GM12878 (cell line): ENCODE measurements at regions not wholly inside any gene's neighbourhood (a gene's known extent, or its start where the extent isn't known, plus 50 kb on each side); places are given as distances from the start of the nearest gene placed in this dataset.

Experiments used
- ATAC-seq: fragments of 200-7000 bp; cut with Tn5 transposase; 3 replicates; pipeline ENCODE4 v1.9.1; 2020; ENCODE audit warnings: mild to moderate bottlenecking, moderate library complexity
- BruUV-seq: library from RNA; stranded (reverse); fragments of 400-500 nt; replicated peaks from 2 replicates; lab custom pipeline; 2021; lab: Mats Ljungman, UMichigan
- CTCF ChIA-PET: fragments of 300-600 bp; sonication (Branson Sonifier 250); formaldehyde crosslinking; extraction: SDS; loops from one replicate; lab custom pipeline; 2021; ENCODE audit warnings: inconsistent platforms; lab: Yijun Ruan, JAX
- POLR2A ChIA-PET: fragments of 350-600 bp; formaldehyde crosslinking; extraction: SDS; loops from one replicate; lab custom pipeline; 2021; ENCODE audit warnings: inconsistent platforms; lab: Charles Lee
- RAD21 ChIA-PET: fragments of 300-600 bp; sonication (Branson Sonifier 250); formaldehyde crosslinking; loops from one replicate; lab custom pipeline; 2023; ENCODE audit warnings: antibody characterized with exemption; ENCODE audit not compliant: unreplicated experiment; lab: Charles Lee
- SMC1A ChIA-PET: fragments of 300-600 bp; sonication (Branson Sonifier 250); formaldehyde crosslinking; loops from one replicate; lab custom pipeline; 2023; ENCODE audit not compliant: unreplicated experiment, uncharacterized antibody; lab: Charles Lee
- DNase-seq: peaks from one replicate; pipeline ENCODE4 v3.0.0-alpha.2; 2011; ENCODE audit warnings: low read depth, low spot score
- FAIRE-seq: peaks from 3 replicates; lab custom pipeline; 2011; peaks lifted over from hg19 to GRCh38; lab: Jason Lieb, UNC
- H2AFZ ChIP-seq: 2 replicates; pipeline ENCODE4 v1.6.0; 2011; ENCODE audit warnings: low read depth, low read length, control low read depth; ENCODE audit not compliant: control insufficient read depth
- H3K27ac ChIP-seq: 2 replicates; pipeline ENCODE4 v1.5.1; 2011; ENCODE audit warnings: control low read depth; ENCODE audit not compliant: control insufficient read depth, insufficient read depth
- H3K27me3 ChIP-seq, 2 experiments: replicated peaks in 1 of 2; 2 replicates each; pipeline versions ENCODE4 v1.6.0 to v1.6.1; 2011; ENCODE audit warnings: low read length in 1 of 2; ENCODE audit not compliant: control insufficient read depth in 2 of 2, insufficient read depth in 2 of 2
- H3K36me3 ChIP-seq, 2 experiments: 2 replicates each; pipeline ENCODE4 v1.5.1; 2011; ENCODE audit warnings: low read length in 1 of 2; ENCODE audit not compliant: control insufficient read depth in 2 of 2, insufficient read depth in 2 of 2
- H3K4me1 ChIP-seq: 2 replicates; pipeline ENCODE4 v1.6.1; 2011; ENCODE audit warnings: mild to moderate bottlenecking, low read length, moderate library complexity, mixed read lengths; ENCODE audit not compliant: control insufficient read depth, insufficient read depth
- H3K4me2 ChIP-seq: 2 replicates; pipeline ENCODE4 v1.6.0; 2011; ENCODE audit warnings: control low read depth; ENCODE audit not compliant: control insufficient read depth, insufficient read depth
- H3K4me3 ChIP-seq: fragments of 200-600 bp; sonication (generic); 2 replicates; pipeline ENCODE4 v1.5.1; 2016
- H3K79me2 ChIP-seq: 2 replicates; pipeline ENCODE4 v1.6.0; 2011; ENCODE audit warnings: low read length; ENCODE audit not compliant: control insufficient read depth, insufficient read depth
- H3K9ac ChIP-seq: 2 replicates; pipeline ENCODE4 v1.8.0; 2011; ENCODE audit warnings: low read length, control low read depth, mixed read lengths; ENCODE audit not compliant: control insufficient read depth, insufficient read depth
- H3K9me3 ChIP-seq: replicated peaks from 3 replicates; pipeline ENCODE4 v1.5.1; 2011; ENCODE audit warnings: mild to moderate bottlenecking, low read length; ENCODE audit not compliant: control insufficient read depth, insufficient read depth
- H4K20me1 ChIP-seq: 2 replicates; pipeline ENCODE4 v1.6.0; 2011; ENCODE audit not compliant: control insufficient read depth, insufficient read depth
- BCLAF1 ChIP-seq: fragments of 450-650 bp; IDR thresholded peaks from 2 replicates; pipeline ENCODE4 v1.6.1; 2017; ENCODE audit warnings: antibody characterized with exemption, mild to moderate bottlenecking, moderate library complexity
- EED ChIP-seq: sonication (generic); IDR thresholded peaks from 2 replicates; pipeline ENCODE4 v1.6.1; 2016; ENCODE audit warnings: antibody characterized with exemption, low read depth
- IRF3 ChIP-seq: fragments of 450-650 bp; IDR thresholded peaks from 2 replicates; pipeline ENCODE4 v1.6.1; 2014; ENCODE audit warnings: mild to moderate bottlenecking
- LARP7 ChIP-seq: fragments of 450-650 bp; IDR thresholded peaks from 2 replicates; pipeline ENCODE4 v1.6.1; 2017; ENCODE audit warnings: mild to moderate bottlenecking
- NR2C1 ChIP-seq: fragments of 450-650 bp; IDR thresholded peaks from 2 replicates; pipeline ENCODE4 v1.6.1; 2017; ENCODE audit warnings: antibody characterized with exemption, mild to moderate bottlenecking, moderate library complexity
- POLR2AphosphoS5 ChIP-seq: IDR thresholded peaks from 2 replicates; pipeline ENCODE4 v1.6.1; 2011; ENCODE audit warnings: mild to moderate bottlenecking, low read length, inconsistent platforms
- RAD21 ChIP-seq: IDR thresholded peaks from 2 replicates; pipeline ENCODE4 v1.6.1; 2011; ENCODE audit warnings: mild to moderate bottlenecking, low read depth, low read length, moderate library complexity; ENCODE audit not compliant: insufficient read depth
- RAD51 ChIP-seq: fragments of 450-650 bp; IDR thresholded peaks from 2 replicates; pipeline ENCODE4 v1.6.1; 2016; ENCODE audit warnings: moderate library complexity, mild to moderate bottlenecking, inconsistent platforms
- SIN3A ChIP-seq: IDR thresholded peaks from 2 replicates; pipeline ENCODE4 v1.6.1; 2012; ENCODE audit warnings: low read depth, low read length, improper control_type of control experiment
- SREBF2 ChIP-seq: IDR thresholded peaks from 2 replicates; pipeline ENCODE4 v1.6.1; 2012; ENCODE audit warnings: mild to moderate bottlenecking, low read length
- TBL1XR1 ChIP-seq: IDR thresholded peaks from 2 replicates; pipeline ENCODE4 v1.6.1; 2012; ENCODE audit warnings: low read depth, low read length, improper control_type of control experiment
- ZBTB40 ChIP-seq: fragments of 450-650 bp; IDR thresholded peaks from 2 replicates; pipeline ENCODE4 v1.6.1; 2016; ENCODE audit warnings: mild to moderate bottlenecking, moderate library complexity, borderline replicate concordance
- ZNF687 ChIP-seq: fragments of 450-650 bp; IDR thresholded peaks from 2 replicates; pipeline ENCODE4 v1.6.1; 2017; ENCODE audit warnings: mild to moderate bottlenecking, moderate library complexity
- ZSCAN29 ChIP-seq: fragments of 450-650 bp; IDR thresholded peaks from 2 replicates; pipeline ENCODE4 v1.6.1; 2017; ENCODE audit warnings: mild to moderate bottlenecking, moderate library complexity
- WGBS: methylation state at CpG from one replicate; pipeline ENCODE4 v1.1.6; 2016; ENCODE audit warnings: low lambda C conversion rate; ENCODE audit not compliant: insufficient replicate concordance, insufficient coverage; ENCODE audit errors: missing lambda C conversion rate; 5-methylcytosine and 5-hydroxymethylcytosine counted together
- in situ Hi-C: fragments of 300-500 bp; cut with MboI; formaldehyde crosslinking; loops from 9 replicates; pipeline ENCODE4 v1.14.3; 2018; ENCODE audit warnings: mixed read lengths
- intact Hi-C: fragments of 100-400 bp; cut with micrococcal nuclease; formaldehyde crosslinking; loops from one replicate; pipeline ENCODE4 v1.14.2; 2022; ENCODE audit not compliant: unreplicated experiment

GRCh38 chr10:113456741-113457140 is 96.1 kb upstream of the HABP2 start:
- Histone ChIP-seq H4K20me1 (no peaks in the 10 kb centered on the region), H3K27me3 (no peaks in the 10 kb centered on the region; a peak in 2 of 4 replicates), H3K36me3 (no peaks in the 10 kb centered on the region), H2AFZ (no peak overlapping the region), H3K4me1 (no peaks in the 10 kb centered on the region), H3K27ac (no peak overlapping the region), H3K79me2 (no peaks in the 10 kb centered on the region), H3K4me2 (no peak overlapping the region), H3K9ac (no peak overlapping the region), H3K9me3 (no peaks in the 10 kb centered on the region), H3K4me3 (no peak overlapping the region)
- RAD21 ChIA-PET, result no interaction called here
- intact Hi-C loops, result no loop called here
- SMC1A ChIA-PET, result no interaction called here
- WGBS, result 36% methylated on average over 6 of the region's 6 CpGs
- CTCF ChIA-PET, result no interaction called here
- no TSS peak for BruUV-seq
- no peak for DNase-seq
- POLR2A ChIA-PET, result no interaction called here
- FAIRE-seq, result no peak
- in situ Hi-C loops, result no loop called here
- no peak for ATAC-seq
- no peak for TF ChIP-seq ZSCAN29
- TF ChIP-seq RAD21, result no peak
- TF ChIP-seq ZNF687, result no peak
- TF ChIP-seq EED, result no peak
- TF ChIP-seq POLR2AphosphoS5, result no peak
- no peak for TF ChIP-seq ZBTB40
- TF ChIP-seq SREBF2, result no peak
- TF ChIP-seq SIN3A, result no peak
- no peak for TF ChIP-seq NR2C1
- TF ChIP-seq RAD51, result no peak
- no peak for TF ChIP-seq BCLAF1
- TF ChIP-seq LARP7, result no peak
- TF ChIP-seq TBL1XR1, result no peak
- no peak for TF ChIP-seq IRF3
